ENCODE measurements at regions not wholly inside any gene's neighbourhood (a gene's known extent, or its start where the extent isn't known, plus 50 kb on each side); places are given as distances from the start of the nearest gene placed in this dataset.

- DNase-seq = no peak
Observed at GRCh38 chr20:60816901-60817300, 435.2 kb upstream of the CDH4 start.

GRCh38 chr20:60817891-60818290 is 434.2 kb upstream of the CDH4 start:
- no peak for DNase-seq

- no peak for DNase-seq
Observed at GRCh38 chr20:60819511-60819910, 432.6 kb upstream of the CDH4 start.

GRCh38 chr20:60820149-60820548 is 431.9 kb upstream of the CDH4 start:
- no peak for DNase-seq

- no peak for DNase-seq
Observed at GRCh38 chr20:60820918-60821317, 431.1 kb upstream of the CDH4 start.

GRCh38 chr20:60822699-60823607 is 429.1 kb upstream of the CDH4 start:
- no peak for DNase-seq

GRCh38 chr20:60835876-60836275 is 416.2 kb upstream of the CDH4 start:
- DNase-seq = no peak

GRCh38 chr20:60837173-60837770 is 414.8 kb upstream of the CDH4 start:
- DNase-seq = no peak

- no peak for DNase-seq
Observed at GRCh38 chr20:60838297-60838696, 413.8 kb upstream of the CDH4 start.

GRCh38 chr20:60840971-60841370 is 411.1 kb upstream of the CDH4 start:
- no peak for DNase-seq

- DNase-seq = no peak
Observed at GRCh38 chr20:60845146-60845545, 406.9 kb upstream of the CDH4 start.

GRCh38 chr20:60851826-60852704 is 400.0 kb upstream of the CDH4 start:
- no peak for DNase-seq

GRCh38 chr20:60857708-60858107 is 394.4 kb upstream of the CDH4 start:
- DNase-seq = no peak

- DNase-seq = no peak
Observed at GRCh38 chr20:60862601-60863000, 389.5 kb upstream of the CDH4 start.

GRCh38 chr20:60863548-60863947 is 388.5 kb upstream of the CDH4 start:
- no peak for DNase-seq

- DNase-seq = no peak
Observed at GRCh38 chr20:60867589-60867988, 384.5 kb upstream of the CDH4 start.

GRCh38 chr20:60868316-60868891 is 383.7 kb upstream of the CDH4 start:
- DNase-seq = no peak

- no peak for DNase-seq
Observed at GRCh38 chr20:60869087-60869486, 383.0 kb upstream of the CDH4 start.

- DNase-seq = no peak
Observed at GRCh38 chr20:60869625-60870024, 382.4 kb upstream of the CDH4 start.

GRCh38 chr20:60870040-60870439 is 382.0 kb upstream of the CDH4 start:
- DNase-seq = no peak

- DNase-seq = no peak
Observed at GRCh38 chr20:60872224-60872623, 379.8 kb upstream of the CDH4 start.

GRCh38 chr20:60877071-60877857 is 374.8 kb upstream of the CDH4 start:
- DNase-seq = no peak
